ENCODE measurements at regions not wholly inside any gene's neighbourhood (a gene's known extent, or its start where the extent isn't known, plus 50 kb on each side); places are given as distances from the start of the nearest gene placed in this dataset.

DNA sequence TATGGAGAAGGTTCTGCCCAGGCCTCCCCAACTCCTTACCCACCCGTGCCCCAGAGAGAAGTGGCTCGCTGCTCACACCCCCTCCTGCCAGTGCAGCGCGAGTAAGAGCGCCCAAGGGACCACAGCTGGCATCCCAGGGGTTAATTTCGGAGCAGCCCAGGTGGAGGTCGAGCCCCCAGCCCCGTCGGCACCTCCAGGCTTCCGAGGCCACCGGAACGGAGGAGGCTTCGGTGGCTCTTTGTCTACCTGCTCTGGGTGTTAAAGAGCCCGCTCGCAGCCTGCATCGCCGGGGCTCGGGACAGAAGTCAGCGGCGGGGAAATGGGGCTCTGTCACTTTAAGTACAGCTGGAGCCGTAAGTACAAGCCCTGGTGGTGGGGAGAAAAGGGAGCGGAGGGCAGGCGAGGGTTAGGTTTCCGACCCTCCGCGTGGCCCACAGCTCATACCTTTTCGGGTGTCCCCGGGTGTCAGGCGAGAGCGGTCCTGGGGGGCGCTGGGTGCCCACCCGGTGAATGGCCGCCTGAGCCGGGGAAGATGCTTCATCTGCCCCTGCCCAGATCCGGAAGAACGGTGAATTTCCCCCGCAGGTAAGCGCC lies 89.4 kb upstream of the IPO9 start:
- Histone ChIP-seq H3K9me3 (ENCODE audit: low read length) (no peaks in the 10 kb centered on the region), H3K79me2 (ENCODE audit: insufficient read depth, low read depth, low read length) (no peaks in the 10 kb centered on the region), H3K4me2 (ENCODE audit: low read length) (peak overlapping the region; percentile 83), H2AFZ (ENCODE audit: low read length) (peak overlapping the region; percentile 89), H3K36me3 (ENCODE audit: insufficient read depth, low read length) (no peaks in the 10 kb centered on the region), H3K4me1 (ENCODE audit: insufficient read depth, low read length, poor library complexity, severe bottlenecking) (peaks cover 40% of the 10 kb centered on the region), H4K20me1 (ENCODE audit: insufficient read depth, low read length) (no peaks in the 10 kb centered on the region; the same call in 1 of the 2 replicates), H3K4me3 (ENCODE audit: low read depth, low read length, poor library complexity, severe bottlenecking) (peak overlapping the region; percentile 83), H3K9me2 (ENCODE audit: insufficient read depth, low read length) (no peaks in the 10 kb centered on the region), H3K27ac (ENCODE audit: low read depth, low read length, poor library complexity, severe bottlenecking) (no peak overlapping the region)
- DNase-seq (ENCODE audit: low spot score), result peak; percentile 88
- no TSS peak for BruUV-seq (replicated peaks)
- no peak for TF ChIP-seq EZH2phosphoT487 (IDR thresholded peaks at IDR 0.05; ENCODE audit: borderline replicate concordance, low read depth, low read length)
- TF ChIP-seq, protein P1, sequence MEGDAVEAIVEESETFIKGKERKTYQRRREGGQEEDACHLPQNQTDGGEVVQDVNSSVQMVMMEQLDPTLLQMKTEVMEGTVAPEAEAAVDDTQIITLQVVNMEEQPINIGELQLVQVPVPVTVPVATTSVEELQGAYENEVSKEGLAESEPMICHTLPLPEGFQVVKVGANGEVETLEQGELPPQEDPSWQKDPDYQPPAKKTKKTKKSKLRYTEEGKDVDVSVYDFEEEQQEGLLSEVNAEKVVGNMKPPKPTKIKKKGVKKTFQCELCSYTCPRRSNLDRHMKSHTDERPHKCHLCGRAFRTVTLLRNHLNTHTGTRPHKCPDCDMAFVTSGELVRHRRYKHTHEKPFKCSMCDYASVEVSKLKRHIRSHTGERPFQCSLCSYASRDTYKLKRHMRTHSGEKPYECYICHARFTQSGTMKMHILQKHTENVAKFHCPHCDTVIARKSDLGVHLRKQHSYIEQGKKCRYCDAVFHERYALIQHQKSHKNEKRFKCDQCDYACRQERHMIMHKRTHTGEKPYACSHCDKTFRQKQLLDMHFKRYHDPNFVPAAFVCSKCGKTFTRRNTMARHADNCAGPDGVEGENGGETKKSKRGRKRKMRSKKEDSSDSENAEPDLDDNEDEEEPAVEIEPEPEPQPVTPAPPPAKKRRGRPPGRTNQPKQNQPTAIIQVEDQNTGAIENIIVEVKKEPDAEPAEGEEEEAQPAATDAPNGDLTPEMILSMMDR (conservative IDR thresholded peaks at IDR 0.05; ENCODE audit: low read length), result no peak
- ChIA-PET POLR2A (interaction anchor here (0.6 to 1.1 kb wide), 12 partner anchors 12 to 257 kb away, joined by 3 to 6 read pairs (median 3); no protein-coding TSS in a partner anchor), CTCF (ENCODE audit: unreplicated experiment) (no interaction called here)
- intact Hi-C loops (cut with micrococcal nuclease; ENCODE audit: unreplicated experiment), result loop anchor here (2.0 kb wide), 1 partner anchor 17 kb away; no protein-coding TSS in a partner anchor

DNA sequence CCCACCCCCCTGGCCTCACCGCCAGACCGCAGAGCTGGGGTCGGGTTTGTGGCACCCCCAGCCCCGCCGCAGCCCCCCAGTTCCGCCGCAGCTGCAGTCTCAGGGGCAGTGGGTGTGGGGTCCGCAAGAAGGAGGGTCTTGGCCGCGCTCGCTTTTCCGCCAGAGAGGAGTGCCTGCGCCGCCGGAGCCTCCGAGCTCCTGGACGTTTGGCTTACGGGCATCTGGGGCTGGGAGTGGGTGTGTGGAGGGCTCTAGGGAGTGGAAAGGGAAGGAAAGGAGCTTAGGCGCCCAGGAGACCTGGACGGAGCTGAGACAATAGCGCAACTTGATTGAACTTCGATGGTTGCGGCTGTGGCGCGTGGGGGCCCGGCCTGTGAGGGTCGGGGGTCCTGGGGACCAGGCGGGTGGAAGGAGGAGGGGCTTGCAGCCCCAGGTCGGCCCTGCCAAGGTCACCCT lies 88.8 kb upstream of the IPO9 start:
- no peaks in the 10 kb centered on the region for H3K36me3 ChIP-seq (ENCODE audit: insufficient read depth, low read length)
- BruUV-seq (replicated peaks), result no TSS peak
- ChIA-PET CTCF (ENCODE audit: unreplicated experiment) (no interaction called here), POLR2A (interaction anchor here (0.6 to 1.1 kb wide), 12 partner anchors 12 to 258 kb away, joined by 3 to 6 read pairs (median 3); no protein-coding TSS in a partner anchor)
- H2AFZ ChIP-seq (ENCODE audit: low read length), result peak overlapping the region; percentile 89
- no peaks in the 10 kb centered on the region for H3K79me2 ChIP-seq (ENCODE audit: insufficient read depth, low read depth, low read length)
- H3K9me3 ChIP-seq (ENCODE audit: low read length), result no peaks in the 10 kb centered on the region
- peak; percentile 19 for DNase-seq (ENCODE audit: low spot score)
- H3K9me2 ChIP-seq (ENCODE audit: insufficient read depth, low read length), result no peaks in the 10 kb centered on the region
- H3K4me2 ChIP-seq (ENCODE audit: low read length), result peak overlapping the region; percentile 83
- H3K4me3 ChIP-seq (ENCODE audit: low read depth, low read length, poor library complexity, severe bottlenecking), result peak overlapping the region; percentile 83
- intact Hi-C loops (cut with micrococcal nuclease; ENCODE audit: unreplicated experiment), result loop anchor here (2.0 kb wide), 1 partner anchor 17 kb away; no protein-coding TSS in a partner anchor
- no peak overlapping the region for H3K27ac ChIP-seq (ENCODE audit: low read depth, low read length, poor library complexity, severe bottlenecking)
- H3K4me1 ChIP-seq (ENCODE audit: insufficient read depth, low read length, poor library complexity, severe bottlenecking), result peaks cover 40% of the 10 kb centered on the region
- TF ChIP-seq, protein P1 (conservative IDR thresholded peaks at IDR 0.05; ENCODE audit: low read length), result no peak
- TF ChIP-seq EZH2phosphoT487 (IDR thresholded peaks at IDR 0.05; ENCODE audit: borderline replicate concordance, low read depth, low read length), result no peak
- H4K20me1 ChIP-seq (ENCODE audit: insufficient read depth, low read length), result no peaks in the 10 kb centered on the region; the same call in 1 of the 2 replicates

DNA sequence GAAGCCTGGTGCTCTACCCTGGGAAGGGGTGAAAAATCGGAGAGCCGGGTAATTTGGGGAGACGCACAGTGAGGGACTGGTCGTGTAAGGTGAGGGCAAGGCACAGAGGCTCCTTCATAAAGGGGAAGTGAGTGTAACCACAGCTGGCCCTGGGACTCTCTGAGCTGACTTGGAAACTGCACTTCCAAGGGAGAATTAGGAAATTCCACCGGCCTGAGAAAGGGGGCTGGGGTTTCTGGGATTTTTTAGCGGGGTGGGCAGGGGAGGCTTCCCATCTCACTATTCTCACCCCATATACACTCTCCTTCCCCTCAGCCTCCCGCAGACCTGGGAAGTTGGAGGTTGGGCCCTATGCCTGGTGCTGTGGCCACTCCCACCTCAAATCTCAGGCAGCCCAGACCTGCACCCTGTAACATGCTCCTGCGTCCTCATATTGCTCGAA lies 88.3 kb upstream of the IPO9 start:
- no peak for TF ChIP-seq EZH2phosphoT487 (IDR thresholded peaks at IDR 0.05; ENCODE audit: borderline replicate concordance, low read depth, low read length)
- TF ChIP-seq, protein P1 (conservative IDR thresholded peaks at IDR 0.05; ENCODE audit: low read length), result no peak
- intact Hi-C loops (cut with micrococcal nuclease; ENCODE audit: unreplicated experiment), result loop anchor here (2.0 kb wide), 1 partner anchor 16 kb away; no protein-coding TSS in a partner anchor
- no TSS peak for BruUV-seq (replicated peaks)
- ChIA-PET POLR2A (interaction anchor here (0.7 to 1.1 kb wide), 5 partner anchors 12 to 258 kb away, joined by 3 to 4 read pairs (median 3); no protein-coding TSS in a partner anchor), CTCF (ENCODE audit: unreplicated experiment) (no interaction called here)
- peak; percentile 42 for DNase-seq (ENCODE audit: low spot score)
- H2AFZ ChIP-seq (ENCODE audit: low read length), result peak overlapping the region; percentile 89
- H3K4me2 ChIP-seq (ENCODE audit: low read length), result peak overlapping the region; percentile 83
- no peaks in the 10 kb centered on the region for H3K36me3 ChIP-seq (ENCODE audit: insufficient read depth, low read length)
- no peaks in the 10 kb centered on the region; the same call in 1 of the 2 replicates for H4K20me1 ChIP-seq (ENCODE audit: insufficient read depth, low read length)
- H3K4me3 ChIP-seq (ENCODE audit: low read depth, low read length, poor library complexity, severe bottlenecking), result peak overlapping the region; percentile 83
- no peaks in the 10 kb centered on the region for H3K79me2 ChIP-seq (ENCODE audit: insufficient read depth, low read depth, low read length)
- H3K9me3 ChIP-seq (ENCODE audit: low read length), result no peaks in the 10 kb centered on the region
- no peaks in the 10 kb centered on the region for H3K9me2 ChIP-seq (ENCODE audit: insufficient read depth, low read length)
- H3K27ac ChIP-seq (ENCODE audit: low read depth, low read length, poor library complexity, severe bottlenecking), result no peak overlapping the region
- peaks cover 40% of the 10 kb centered on the region for H3K4me1 ChIP-seq (ENCODE audit: insufficient read depth, low read length, poor library complexity, severe bottlenecking)

Data from OCI-LY7 (cell line).